MM.1S (cell line): ENCODE measurements at regions not wholly inside any gene's neighbourhood (a gene's known extent, or its start where the extent isn't known, plus 50 kb on each side); places are given as distances from the start of the nearest gene placed in this dataset.

Experiments
- DNase-seq: peaks from one replicate; pipeline ENCODE4 v3.0.0-alpha.2; 2015
- H2AFZ ChIP-seq: fragments of 300-600 bp; sonication (generic); 2 replicates; pipeline ENCODE4 v1.6.0; 2016; ENCODE audit warnings: antibody characterized with exemption, low read length
- H3F3A ChIP-seq: fragments of 300-600 bp; sonication (generic); 2 replicates; pipeline ENCODE4 v1.6.1; 2016; ENCODE audit warnings: mild to moderate bottlenecking, antibody characterized with exemption, low read length, moderate library complexity, mixed read lengths; ENCODE audit not compliant: insufficient read depth
- H3K27ac ChIP-seq: fragments of 300-600 bp; sonication (generic); 2 replicates; pipeline ENCODE4 v1.5.1; 2016; ENCODE audit warnings: mild to moderate bottlenecking, low read length
- H3K27me3 ChIP-seq: fragments of 300-600 bp; sonication (generic); replicated peaks from 2 replicates; pipeline ENCODE4 v1.6.0; 2016; ENCODE audit warnings: low read length; ENCODE audit not compliant: insufficient read depth
- H3K36me3 ChIP-seq: fragments of 300-600 bp; sonication (generic); replicated peaks from 2 replicates; pipeline ENCODE4 v1.6.1; 2016; ENCODE audit warnings: mild to moderate bottlenecking, low read length, mixed read lengths; ENCODE audit not compliant: insufficient read depth
- H3K4me1 ChIP-seq: fragments of 300-600 bp; sonication (generic); 2 replicates; pipeline ENCODE4 v1.6.1; 2016; ENCODE audit warnings: low read length, mixed read lengths
- H3K4me2 ChIP-seq: fragments of 300-600 bp; sonication (generic); 2 replicates; pipeline ENCODE4 v1.6.0; 2016; ENCODE audit warnings: low read depth, low read length
- H3K4me3 ChIP-seq: fragments of 300-600 bp; sonication (generic); 2 replicates; pipeline ENCODE4 v1.5.1; 2016; ENCODE audit warnings: low read length, mixed read lengths
- H3K79me2 ChIP-seq: fragments of 300-600 bp; sonication (generic); 2 replicates; pipeline ENCODE4 v1.6.1; 2016; ENCODE audit warnings: mixed run types, low read length, mixed read lengths
- H3K9ac ChIP-seq: fragments of 300-600 bp; sonication (generic); 2 replicates; pipeline ENCODE4 v1.6.1; 2016; ENCODE audit warnings: low read length, mixed read lengths
- H3K9me2 ChIP-seq: fragments of 300-600 bp; sonication (generic); replicated peaks from 2 replicates; pipeline ENCODE4 v1.6.1; 2016; ENCODE audit warnings: mild to moderate bottlenecking, low read length, mixed read lengths; ENCODE audit not compliant: insufficient read depth
- H3K9me3 ChIP-seq: fragments of 300-600 bp; sonication (generic); replicated peaks from 2 replicates; pipeline ENCODE4 v1.6.1; 2016; ENCODE audit warnings: mild to moderate bottlenecking, low read length, mixed read lengths; ENCODE audit not compliant: insufficient read depth
- H4K20me1 ChIP-seq: fragments of 300-600 bp; sonication (generic); 2 replicates; pipeline ENCODE4 v1.6.1; 2016; ENCODE audit warnings: mild to moderate bottlenecking, low read length, moderate library complexity, mixed read lengths; ENCODE audit not compliant: insufficient read depth
- CTCF ChIP-seq: fragments of 300-600 bp; sonication (generic); IDR thresholded peaks from 2 replicates; pipeline ENCODE4 v1.5.1; 2016; ENCODE audit warnings: antibody characterized with exemption, low read length, mixed read lengths
- EZH2 ChIP-seq: fragments of 300-600 bp; sonication (generic); optimal IDR thresholded peaks from 2 replicates; pipeline ENCODE3; 2017; ENCODE audit warnings: low read depth, mild to moderate bottlenecking, antibody characterized with exemption, low read length, mixed read lengths
- EZH2phosphoT487 ChIP-seq: fragments of 300-600 bp; sonication (generic); IDR thresholded peaks from 2 replicates; pipeline ENCODE4 v1.6.1; 2018; ENCODE audit warnings: antibody characterized with exemption, low read length

- H3K27me3 ChIP-seq: no peaks in the 10 kb centered on the region
Measured at GRCh38 chr2:36069074-36069473, 286.5 kb upstream of the CRIM1 start.

DNA sequence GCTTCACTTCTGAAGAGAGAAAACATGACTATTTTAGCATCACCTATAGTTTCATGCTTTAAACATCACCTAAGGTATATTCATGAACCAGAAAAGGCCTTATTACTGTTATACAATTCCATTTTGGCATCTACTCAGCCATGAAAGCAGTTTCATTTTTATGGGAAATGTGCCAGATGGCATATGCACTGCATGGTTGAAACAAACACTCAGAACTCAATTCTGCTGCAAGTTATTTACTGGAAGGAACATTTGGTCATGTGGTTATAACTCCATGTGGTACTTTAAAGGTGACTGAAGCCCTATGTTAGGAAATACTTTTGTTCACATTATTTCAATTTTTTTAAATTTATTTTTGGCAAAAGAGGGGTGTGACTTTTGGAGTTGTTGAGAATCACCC, 287.5 kb upstream of the CRIM1 start:
- no peak overlapping the region for H2AFZ ChIP-seq
- no peak overlapping the region for H3K27ac ChIP-seq
- H3F3A ChIP-seq: no peaks in the 10 kb centered on the region
- H3K4me2 ChIP-seq: no peak overlapping the region
- H3K79me2 ChIP-seq: no peaks in the 10 kb centered on the region
- H3K27me3 ChIP-seq: no peaks in the 10 kb centered on the region
- no peak for DNase-seq
- H3K4me3 ChIP-seq: no peak overlapping the region
- H4K20me1 ChIP-seq: no peaks in the 10 kb centered on the region
- TF ChIP-seq EZH2: no peak
- TF ChIP-seq EZH2phosphoT487: no peak
- TF ChIP-seq CTCF: no peak
- no peaks in the 10 kb centered on the region for H3K9me2 ChIP-seq
- H3K36me3 ChIP-seq: no peaks in the 10 kb centered on the region
- no peaks in the 10 kb centered on the region for H3K9me3 ChIP-seq
- peaks cover 10% of the 10 kb centered on the region for H3K4me1 ChIP-seq
- H3K9ac ChIP-seq: no peak overlapping the region

More at GRCh38 chr2:36069074-36069473, 286.5 kb upstream of the CRIM1 start:
- Histone ChIP-seq H3K9me2 (no peaks in the 10 kb centered on the region), H3K9me3 (no peaks in the 10 kb centered on the region), H3K4me1 (peaks cover 10% of the 10 kb centered on the region), H3K79me2 (no peaks in the 10 kb centered on the region), H3F3A (no peaks in the 10 kb centered on the region), H3K36me3 (no peaks in the 10 kb centered on the region), H3K9ac (no peak overlapping the region), H3K27ac (no peak overlapping the region), H4K20me1 (no peaks in the 10 kb centered on the region), H2AFZ (no peak overlapping the region), H3K4me2 (no peak overlapping the region), H3K4me3 (no peak overlapping the region)
- DNase-seq: no peak
- no peak for TF ChIP-seq EZH2phosphoT487
- no peak for TF ChIP-seq CTCF
- no peak for TF ChIP-seq EZH2

GRCh38 chr2:36060133-36060532, 295.4 kb upstream of the CRIM1 start:
- H3K9ac ChIP-seq: peak overlapping the region; percentile 17; the same call in 1 of the 2 replicates
- peak; percentile 34 for DNase-seq

More at GRCh38 chr2:36060133-36060532, 295.4 kb upstream of the CRIM1 start:
- H3K9me3 ChIP-seq: no peaks in the 10 kb centered on the region
- peak overlapping the region; percentile 30 for H3K4me3 ChIP-seq
- no peaks in the 10 kb centered on the region for H4K20me1 ChIP-seq
- peak overlapping the region; percentile 79 for H3K27ac ChIP-seq
- H3K36me3 ChIP-seq: no peaks in the 10 kb centered on the region
- no peaks in the 10 kb centered on the region for H3K27me3 ChIP-seq
- peak overlapping the region; percentile 67 for H3K4me2 ChIP-seq
- H2AFZ ChIP-seq: peak overlapping the region; percentile 67
- 0 out of 2 replicates have a peak, but pooled peaks cover 4% of the 10 kb centered on the region for H3F3A ChIP-seq
- peaks cover 10% of the 10 kb centered on the region; the same call in 1 of the 2 replicates for H3K4me1 ChIP-seq
- no peaks in the 10 kb centered on the region for H3K79me2 ChIP-seq
- H3K9me2 ChIP-seq: no peaks in the 10 kb centered on the region
- no peak for TF ChIP-seq CTCF
- TF ChIP-seq EZH2phosphoT487: no peak
- TF ChIP-seq EZH2: no peak
